Stimulated activated CD4-positive, alpha-beta T cell treated with anti-CD3 and anti-CD28 coated beads, Interleukin-1b, Interleukin-23, amount 100 ng/mL, for 24 hours (primary cell): ENCODE measurements at regions not wholly inside any gene's neighbourhood (a gene's known extent, or its start where the extent isn't known, plus 50 kb on each side); places are given as distances from the start of the nearest gene placed in this dataset.

ENCODE experiments used
- DNase-seq, 4 experiments: peaks; one replicate each; pipeline ENCODE4 v3.0.0-alpha.2; 2020; ENCODE audit warnings: low read depth in 4 of 4, low spot score in 1 of 4

GRCh38 chr13:80284290-80284689 lies 56.6 kb downstream of the SPRY2 start:
- DNase-seq, result no peak

GRCh38 chr13:80278706-80279105 lies 62.2 kb downstream of the SPRY2 start:
- no peak for DNase-seq

GRCh38 chr13:80276371-80277289 lies 64.3 kb downstream of the SPRY2 start:
- DNase-seq, result no peak

DNA sequence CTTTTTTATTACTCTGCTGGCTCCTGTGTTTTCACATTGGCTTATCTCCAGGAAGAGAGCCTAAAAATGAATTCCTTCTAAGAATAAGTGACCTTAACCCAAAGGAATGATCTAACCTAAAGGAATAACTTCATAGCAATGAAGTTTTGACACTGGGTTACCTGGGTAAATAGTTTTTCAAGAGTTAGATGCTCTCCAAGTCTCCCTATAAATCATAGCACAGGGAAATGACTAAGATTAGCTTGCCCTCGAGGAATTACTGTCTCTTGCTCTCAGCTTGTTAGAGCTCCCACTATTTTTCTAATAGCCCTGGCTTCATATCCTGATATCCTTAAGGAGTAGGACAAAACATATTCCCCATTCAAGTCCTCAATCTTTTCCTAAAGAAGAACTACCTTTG lies 66.3 kb downstream of the SPRY2 start:
- DNase-seq, result no peak

- DNase-seq, result no peak
Observed at GRCh38 chr13:80273718-80274117, 67.2 kb downstream of the SPRY2 start.

DNA sequence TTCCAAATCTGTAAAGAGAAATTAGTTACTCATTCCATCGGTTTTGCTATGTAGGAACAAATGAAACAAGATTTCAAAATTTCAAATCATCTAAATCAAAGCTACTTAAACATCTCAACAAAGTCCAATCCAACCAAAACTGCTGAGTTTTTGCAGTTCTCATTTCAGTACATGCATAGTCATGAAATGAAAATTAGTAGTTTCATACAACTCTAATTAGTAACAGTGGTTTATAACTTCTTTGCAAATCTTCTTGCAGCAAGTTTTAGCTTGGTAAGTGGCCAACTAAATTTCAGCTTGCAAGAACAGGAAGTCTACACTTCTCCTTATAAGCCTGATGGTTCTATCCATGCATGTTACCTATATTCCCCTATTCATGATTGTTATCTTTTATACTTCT lies 75.6 kb downstream of the SPRY2 start:
- DNase-seq, result no peak

DNA sequence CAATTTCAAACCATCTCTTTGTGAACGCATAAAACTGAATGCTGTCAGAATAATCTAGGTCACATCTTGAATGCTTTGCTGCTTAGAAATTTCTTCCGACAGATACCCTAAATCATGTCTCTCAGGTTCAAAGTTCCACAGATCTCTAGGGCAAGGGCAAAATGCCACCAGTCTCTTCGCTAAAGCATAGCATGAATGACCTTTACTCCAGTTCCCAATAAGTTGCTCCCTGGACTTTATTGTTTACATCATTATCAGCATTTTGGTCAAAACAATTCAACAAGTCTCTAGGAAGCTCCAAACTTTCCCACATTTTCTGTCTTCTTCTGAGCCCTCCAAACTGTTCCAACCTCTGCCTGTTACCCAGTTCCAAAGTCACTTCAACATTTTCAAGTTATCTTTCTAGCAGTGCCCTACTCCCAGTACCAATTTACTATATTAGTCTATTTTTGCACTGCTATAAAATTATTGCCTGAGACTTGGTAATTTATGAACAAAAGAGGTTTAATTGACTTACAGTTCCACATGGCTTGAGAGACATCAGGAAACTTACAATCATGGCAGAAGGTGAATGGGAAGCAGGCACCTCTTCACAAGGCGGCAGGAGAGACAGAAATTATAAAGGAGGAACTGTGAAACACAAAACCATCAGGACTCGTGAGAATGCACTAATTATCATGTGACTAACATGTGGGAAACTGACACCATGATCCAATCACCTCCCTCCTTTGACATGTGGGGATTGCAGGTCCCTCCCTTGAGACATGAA lies 77.0 kb downstream of the SPRY2 start:
- no peak for DNase-seq

GRCh38 chr13:80262051-80262695 lies 78.8 kb downstream of the SPRY2 start:
- DNase-seq, result no peak

DNA sequence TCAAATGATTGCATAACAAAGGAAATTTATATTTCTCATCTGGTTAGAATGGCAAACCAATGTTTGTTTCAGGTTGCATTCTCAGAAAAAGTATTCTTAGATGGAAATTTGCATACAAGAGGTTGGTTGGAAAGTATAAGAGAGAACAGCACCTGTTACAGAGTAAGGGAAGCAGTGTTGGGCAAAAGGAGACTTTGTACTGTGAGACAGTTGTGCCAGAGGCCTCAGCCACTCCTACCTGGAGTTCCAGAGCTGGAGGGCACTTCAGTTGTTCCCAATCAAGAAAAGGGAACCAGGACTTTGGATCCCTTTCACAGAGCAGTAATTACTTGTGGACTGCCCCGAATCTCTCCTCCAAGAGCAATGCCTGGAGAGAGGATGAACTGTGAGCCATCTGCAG lies 81.8 kb downstream of the SPRY2 start:
- DNase-seq, result no peak

DNA sequence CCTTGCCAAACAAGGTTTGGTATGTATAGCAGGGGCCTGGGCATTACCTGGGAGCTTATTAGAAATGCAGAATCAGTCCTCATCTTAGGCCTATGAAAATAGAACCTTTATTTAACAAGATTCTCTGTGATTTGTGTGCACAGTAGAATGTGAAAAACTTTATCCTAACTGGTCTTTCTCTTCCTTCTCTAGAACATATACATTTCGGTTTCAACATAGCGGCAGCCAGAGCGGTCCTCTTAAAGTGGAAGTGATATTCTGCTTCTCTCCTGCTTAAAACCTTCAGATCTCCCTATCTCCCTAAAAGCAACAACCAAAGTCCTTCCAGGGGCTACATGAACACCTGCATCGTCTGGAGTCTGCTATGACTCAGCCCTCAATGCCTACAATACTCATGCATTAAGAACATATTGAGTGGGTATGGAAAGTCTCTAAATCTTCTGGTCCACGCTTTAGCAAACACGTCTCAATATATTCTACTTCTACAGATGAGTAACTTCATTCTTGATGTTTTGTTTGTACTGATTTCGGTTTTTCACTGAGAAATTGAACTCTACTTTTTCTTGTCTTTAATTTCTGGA lies 84.5 kb downstream of the SPRY2 start:
- no peak for DNase-seq

DNA sequence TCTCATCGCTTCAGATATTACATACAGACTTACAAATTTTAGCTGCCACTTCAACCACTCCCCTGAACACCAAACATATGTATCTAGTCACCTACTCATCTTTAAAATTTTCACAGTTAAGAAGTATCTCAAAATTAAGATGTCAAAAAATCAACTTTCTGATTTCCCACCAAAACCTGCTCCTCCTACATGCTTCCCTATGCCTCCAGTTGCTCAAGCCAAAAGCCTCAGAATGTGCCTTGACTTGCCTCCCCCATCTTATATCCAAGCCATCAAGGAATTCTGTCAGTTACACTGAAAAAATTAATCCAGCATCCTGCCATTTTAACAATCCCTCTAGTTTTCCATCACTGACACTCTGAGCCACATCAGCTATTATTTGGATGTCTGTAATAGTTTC lies 85.0 kb downstream of the SPRY2 start:
- DNase-seq, result no peak

- DNase-seq, result no peak
Observed at GRCh38 chr13:80251403-80251802, 89.5 kb downstream of the SPRY2 start.

DNA sequence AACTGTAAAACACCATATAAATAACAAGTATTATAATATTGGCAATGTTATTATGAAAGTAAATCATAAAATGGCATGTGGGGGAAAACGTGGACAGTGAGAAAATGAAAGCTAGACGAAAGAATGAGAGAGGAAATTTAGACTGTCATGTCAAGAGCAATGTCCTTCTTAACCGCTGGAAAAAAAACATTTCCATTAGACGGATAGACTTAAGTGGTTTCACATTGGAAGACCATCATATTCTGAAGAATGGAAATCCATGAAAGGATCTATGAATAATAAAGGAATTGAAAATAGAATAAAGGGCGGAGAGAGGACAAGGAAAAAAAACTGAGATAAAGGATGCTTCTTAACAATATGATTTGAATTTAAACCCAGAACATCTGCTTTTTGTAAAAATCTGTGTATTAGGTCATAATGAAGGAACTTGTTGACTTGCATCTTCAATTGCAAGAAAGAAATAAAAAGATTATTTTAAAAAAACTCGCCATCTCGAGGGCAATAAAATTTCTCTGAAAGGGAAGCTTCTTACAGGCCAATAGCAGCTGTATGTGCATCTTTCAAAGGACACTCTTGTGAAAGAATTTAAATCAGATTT lies 90.6 kb downstream of the SPRY2 start:
- no peak for DNase-seq

- no peak for DNase-seq
Observed at GRCh38 chr13:80249516-80250212, 91.3 kb downstream of the SPRY2 start.

- no peak for DNase-seq
Observed at GRCh38 chr13:80245162-80245733, 95.7 kb downstream of the SPRY2 start.

DNA sequence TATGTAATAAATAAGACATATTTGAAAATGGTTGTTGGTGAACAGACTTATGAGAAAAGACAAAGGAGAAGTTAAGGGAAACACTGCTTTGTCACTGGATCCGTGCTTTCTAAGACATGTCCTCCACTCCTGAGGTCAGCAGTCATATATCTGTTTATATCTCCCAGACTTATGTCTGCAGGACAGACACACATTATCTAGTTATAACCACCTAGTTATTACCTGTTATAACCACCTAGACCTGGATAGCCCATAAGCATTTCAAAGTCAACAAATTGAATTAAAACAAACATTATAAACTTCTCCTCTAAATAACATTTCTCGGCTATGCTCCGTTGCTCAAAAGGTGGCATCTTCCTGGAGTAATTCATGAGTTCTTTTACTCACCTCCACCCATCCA lies 96.4 kb downstream of the SPRY2 start:
- no peak for DNase-seq

DNA sequence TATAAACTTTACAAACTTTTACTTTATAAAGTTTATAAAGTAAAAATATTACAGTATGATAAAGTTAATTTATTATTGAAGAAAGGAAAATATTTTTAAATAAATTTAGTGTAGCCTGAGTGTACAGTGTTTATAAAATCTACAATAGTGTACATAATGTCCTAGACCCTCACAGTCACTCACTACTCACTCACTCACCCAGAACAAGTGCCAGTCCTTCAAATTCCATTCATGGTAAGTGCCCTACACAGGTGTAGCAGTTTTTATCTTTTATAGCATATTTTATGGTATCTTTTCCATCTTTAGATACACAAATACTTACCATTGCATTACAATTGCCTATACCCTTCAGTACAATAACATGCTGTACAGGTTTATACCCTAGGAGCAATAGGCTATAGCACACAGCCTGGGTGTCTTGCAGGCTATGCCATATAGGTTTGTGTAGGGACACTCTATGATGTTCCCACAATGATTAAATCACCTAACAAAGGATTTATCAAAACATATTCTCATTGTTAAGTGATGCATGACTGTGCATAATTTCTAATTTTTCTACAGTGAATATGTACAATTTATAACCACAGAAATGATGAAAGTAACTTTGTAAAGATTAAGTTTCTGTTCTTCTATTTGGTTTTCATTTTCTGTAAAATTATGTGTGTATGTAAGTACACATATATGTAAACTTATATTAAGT lies 98.0 kb downstream of the SPRY2 start:
- DNase-seq, result no peak

DNA sequence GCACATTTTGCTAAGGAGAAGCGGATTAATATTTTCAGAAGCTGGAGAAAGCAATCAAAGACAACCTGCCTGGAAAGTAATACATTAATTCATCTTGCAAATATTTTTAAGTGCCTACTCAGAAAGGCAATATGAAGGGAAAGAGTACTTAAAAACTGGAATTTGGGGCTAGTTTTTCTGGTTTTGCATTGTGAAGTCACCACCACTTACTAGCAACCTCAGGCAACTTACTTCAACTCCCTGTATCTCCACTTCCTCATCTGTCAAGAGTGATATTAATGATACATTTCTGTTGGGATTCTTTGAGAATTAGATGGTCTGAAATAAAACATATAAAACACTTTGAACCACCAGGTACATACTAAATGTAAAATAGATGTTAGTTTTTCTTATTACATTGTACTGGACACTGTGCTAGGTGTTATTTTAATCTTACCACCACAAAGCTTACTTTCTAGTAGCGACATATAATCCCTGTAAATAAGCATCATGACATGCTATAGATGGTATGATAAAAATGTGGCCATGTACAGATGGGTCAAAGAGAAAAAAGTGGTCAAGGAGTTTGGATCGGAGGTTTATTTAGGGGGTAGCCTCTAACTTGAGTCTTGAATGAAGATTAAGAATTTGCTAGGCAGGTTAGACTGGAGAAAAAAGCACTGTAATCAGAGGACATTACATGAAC lies 101.2 kb downstream of the SPRY2 start:
- no peak for DNase-seq

DNA sequence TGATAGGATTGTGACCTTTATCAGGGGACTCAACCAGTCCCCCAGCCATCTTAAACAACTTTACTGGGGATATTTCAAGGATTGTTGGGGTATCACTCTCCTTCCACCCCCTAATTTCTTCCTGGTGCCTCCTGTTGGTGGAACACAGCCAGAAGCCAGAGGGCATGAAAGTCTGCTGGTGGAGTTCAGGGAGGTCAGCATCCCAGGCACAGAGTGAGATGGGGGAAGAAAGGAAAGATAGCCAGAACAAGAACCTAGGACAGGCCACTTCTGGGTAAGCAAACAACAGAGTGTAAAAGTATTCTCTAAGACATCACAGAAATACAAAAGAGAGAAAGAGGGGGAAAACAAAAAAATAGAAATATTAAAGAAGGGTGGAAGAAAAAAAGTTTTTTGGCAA lies 101.8 kb downstream of the SPRY2 start:
- no peak for DNase-seq
